ENCODE measurements at regions not wholly inside any gene's neighbourhood (a gene's known extent, or its start where the extent isn't known, plus 50 kb on each side); places are given as distances from the start of the nearest gene placed in this dataset.

DNA sequence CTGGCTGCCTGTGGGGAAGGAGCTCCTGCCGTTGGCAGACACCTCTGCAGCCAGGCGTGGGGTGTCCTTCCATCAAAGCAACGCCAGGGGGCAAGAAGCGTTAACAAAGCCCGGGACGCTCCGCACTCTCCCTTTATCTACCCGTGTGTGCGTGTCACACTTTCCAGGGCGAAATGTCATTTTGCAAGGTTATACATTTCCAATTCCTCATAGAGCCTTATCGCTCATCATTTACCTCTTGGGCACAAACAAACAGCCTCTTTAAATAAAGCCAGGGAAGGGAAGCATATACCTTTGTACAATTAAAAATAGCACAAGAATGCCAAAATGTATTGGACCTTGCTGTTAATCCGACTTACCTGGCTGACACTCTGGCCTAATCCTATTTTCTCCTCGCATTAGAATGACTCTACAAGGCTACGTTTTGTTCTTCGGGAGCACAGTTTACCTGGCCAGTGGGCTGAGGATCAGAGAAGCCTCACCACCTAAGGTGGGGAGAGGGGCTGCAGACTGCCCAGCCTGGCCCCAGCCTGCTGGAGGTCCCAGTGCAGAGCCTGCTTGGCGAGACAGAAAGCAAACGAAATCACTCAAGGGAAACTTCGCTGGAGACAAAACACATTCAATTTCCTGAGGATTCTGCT, 77.6 kb upstream of the EN2 start:
- DNase-seq (ENCODE audit: extremely low read depth in 1 of 4, low spot score in 3 of 4) (peak; percentile 86 to 97 (median 94)), ATAC-seq (peak; percentile 98), FAIRE-seq (peak; percentile 95)
- Histone ChIP-seq H3K27ac (ENCODE audit: extremely low read depth, low read depth, low read length) (no peak overlapping the region), H3K79me2 (ENCODE audit: control insufficient read depth, insufficient read depth, low read length) (no peaks in the 10 kb centered on the region), H3K4me3 (no peak overlapping the region), H3K27me3 (ENCODE audit: control insufficient read depth in 2 of 2, insufficient read depth in 2 of 2, low read length in 2 of 2) (peaks cover 85 to 87% of the 10 kb centered on the region in 2 experiments), H3K9me1 (ENCODE audit: control insufficient read depth, insufficient read depth, low read length) (no peaks in the 10 kb centered on the region), H3K9ac (ENCODE audit: insufficient read depth in 1 of 2, low read depth in 2 of 2, low read length in 2 of 2) (no peak overlapping the region), H3K4me2 (ENCODE audit: insufficient read depth, low read length) (no peak overlapping the region), H2AFZ (ENCODE audit: low read depth, low read length) (no peak overlapping the region), H3K9me3 (replicated peaks; ENCODE audit: control insufficient read depth, insufficient read depth, low read depth, low read length) (no peaks in the 10 kb centered on the region), H3K4me1 (replicated peaks in 1 of 2; ENCODE audit: control insufficient read depth in 2 of 2, insufficient read depth in 2 of 2, low read length in 2 of 2) (peaks cover 0 to 19% of the 10 kb centered on the region in 2 experiments; a peak in 1 of 5 replicates), H3K36me3 (ENCODE audit: control insufficient read depth, insufficient read depth, low read length) (no peaks in the 10 kb centered on the region), H4K20me1 (replicated peaks; ENCODE audit: control insufficient read depth, insufficient read depth, low read length) (peaks cover 24% of the 10 kb centered on the region; the same call in 1 of the 2 replicates)
- intact Hi-C loops (cut with micrococcal nuclease) (loop anchor here (1.0 to 5.0 kb wide), 3 partner anchors 152 to 388 kb away; no protein-coding TSS in a partner anchor), in situ Hi-C loops (cut with MboI) (loop anchor here (25.0 kb wide), 1 partner anchor 382 kb away; no protein-coding TSS in a partner anchor)
- under 1% methylated on average over 18 of the region's 18 CpGs for WGBS (ENCODE audit: insufficient coverage, low coverage, missing lambda C conversion rate)
- no TSS peak for BruUV-seq (replicated peaks)
- POLR2A ChIA-PET = interaction anchor here (0.6 to 1.0 kb wide), 3 partner anchors 67 to 163 kb away, joined by 3 to 5 read pairs (median 5); no protein-coding TSS in a partner anchor
- CTCF ChIA-PET (ENCODE audit: low intra/inter-chr PET ratio) = interaction anchor here (1.4 kb wide), 2 partner anchors 358 to 388 kb away, joined by 7 to 11 read pairs; no protein-coding TSS in a partner anchor
- TF ChIP-seq RB1 (IDR thresholded peaks at IDR 0.05; ENCODE audit: low read depth) (peak; percentile 58), FOXJ3 (CRISPR knock-in tag; IDR thresholded peaks at IDR 0.05) (no peak), UBTF (IDR thresholded peaks at IDR 0.05; ENCODE audit: borderline replicate concordance in 1 of 2, low read depth in 2 of 2, low read length in 2 of 2) (no peak), STAT5B (CRISPR knock-in tag; IDR thresholded peaks at IDR 0.05) (no peak), POU5F1 (IDR thresholded peaks at IDR 0.05; ENCODE audit: borderline replicate concordance, low read depth, low read length, partially characterized antibody) (no peak), ATF1 (CRISPR knock-in tag; IDR thresholded peaks at IDR 0.05) (no peak), ATF1 (tag; IDR thresholded peaks at IDR 0.05) (peak; percentile 35; the same call in 1 of the 2 replicates), ZNF174 (CRISPR knock-in tag; IDR thresholded peaks at IDR 0.05) (no peak), NR4A1 (CRISPR knock-in tag; IDR thresholded peaks at IDR 0.05) (no peak), NR4A1 (tag; IDR thresholded peaks at IDR 0.05) (no peak), ZBTB49 (CRISPR knock-in tag; IDR thresholded peaks at IDR 0.05; ENCODE audit: borderline replicate concordance) (no peak), YY1 (IDR thresholded peaks at IDR 0.05; ENCODE audit: borderline replicate concordance in 1 of 3, control insufficient read depth in 1 of 3, extremely low read depth in 1 of 3, insufficient read depth in 3 of 3, insufficient read length in 1 of 3, insufficient replicate concordance in 2 of 3, low read depth in 1 of 3, low read length in 2 of 3) (peak in 1 of 3 experiments; percentile 14), SREBF1 (IDR thresholded peaks at IDR 0.05; ENCODE audit: borderline replicate concordance, low read depth, low read length) (no peak)
- TF ChIP-seq, protein P1, sequence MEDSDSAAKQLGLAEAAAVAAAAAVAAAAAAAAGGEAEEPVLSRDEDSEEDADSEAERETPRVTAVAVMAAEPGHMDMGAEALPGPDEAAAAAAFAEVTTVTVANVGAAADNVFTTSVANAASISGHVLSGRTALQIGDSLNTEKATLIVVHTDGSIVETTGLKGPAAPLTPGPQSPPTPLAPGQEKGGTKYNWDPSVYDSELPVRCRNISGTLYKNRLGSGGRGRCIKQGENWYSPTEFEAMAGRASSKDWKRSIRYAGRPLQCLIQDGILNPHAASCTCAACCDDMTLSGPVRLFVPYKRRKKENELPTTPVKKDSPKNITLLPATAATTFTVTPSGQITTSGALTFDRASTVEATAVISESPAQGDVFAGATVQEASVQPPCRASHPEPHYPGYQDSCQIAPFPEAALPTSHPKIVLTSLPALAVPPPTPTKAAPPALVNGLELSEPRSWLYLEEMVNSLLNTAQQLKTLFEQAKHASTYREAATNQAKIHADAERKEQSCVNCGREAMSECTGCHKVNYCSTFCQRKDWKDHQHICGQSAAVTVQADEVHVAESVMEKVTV (CRISPR knock-in tag; IDR thresholded peaks at IDR 0.05) = peak; percentile 47

Measured in K562 (cell line).